D721Med (cell line): ENCODE measurements at regions not wholly inside any gene's neighbourhood (a gene's known extent, or its start where the extent isn't known, plus 50 kb on each side); places are given as distances from the start of the nearest gene placed in this dataset.

ENCODE experiments used
- DNase-seq: peaks from one replicate; pipeline ENCODE4 v3.0.0; 2011; ENCODE audit warnings: low spot score; ENCODE audit not compliant: insufficient read length
- FAIRE-seq: peaks from 2 replicates; lab custom pipeline; 2011; peaks lifted over from hg19 to GRCh38; lab: Jason Lieb, UNC
- CTCF ChIP-seq: IDR thresholded peaks from 2 replicates; pipeline ENCODE4 v1.5.1; 2012; ENCODE audit warnings: mild to moderate bottlenecking, control low read depth; ENCODE audit not compliant: insufficient read depth; ENCODE audit errors: missing control alignments

- DNase-seq = no peak
- TF ChIP-seq CTCF = peak; percentile 90
- peak; percentile 21 for FAIRE-seq
Observed at GRCh38 chr5:42908509-42909488, 97.1 kb upstream of the SELENOP start.

- no peak for FAIRE-seq
- TF ChIP-seq CTCF = no peak
- DNase-seq = no peak
Observed at GRCh38 chr5:42908086-42908485, 96.4 kb upstream of the SELENOP start.

- DNase-seq = no peak
- no peak for TF ChIP-seq CTCF
- FAIRE-seq = no peak
Observed at GRCh38 chr5:42905827-42906226, 94.1 kb upstream of the SELENOP start.

- no peak for DNase-seq
- no peak for TF ChIP-seq CTCF
- FAIRE-seq = no peak
Observed at GRCh38 chr5:42900734-42901133, 89.0 kb upstream of the SELENOP start.

GRCh38 chr5:42898760-42899159 lies 87.1 kb upstream of the SELENOP start:
- FAIRE-seq (no peak), DNase-seq (no peak)
- TF ChIP-seq CTCF = no peak

GRCh38 chr5:42896523-42896922 lies 84.8 kb upstream of the SELENOP start:
- TF ChIP-seq CTCF = no peak
- DNase-seq (no peak), FAIRE-seq (no peak)

GRCh38 chr5:42894057-42894456 lies 82.4 kb upstream of the SELENOP start:
- DNase-seq = no peak
- no peak for TF ChIP-seq CTCF
- FAIRE-seq = no peak
